Esophagus (tissue), 2 donors: ENCODE measurements at regions not wholly inside any gene's neighbourhood (a gene's known extent, or its start where the extent isn't known, plus 50 kb on each side); places are given as distances from the start of the nearest gene placed in this dataset.
"Not testable (repeated sequence)": the region's sequence is repeated elsewhere in the genome, so short reads cannot be mapped to it uniquely, and the experiment has no call there.

Source experiments
- H3K27ac ChIP-seq, 2 donors: one replicate each; pipeline ENCODE4 v1.5.1; 2013; ENCODE audit warnings: low read depth in 2 of 2, mild to moderate bottlenecking in 2 of 2, inconsistent platforms in 1 of 2, low read length in 1 of 2, moderate library complexity in 1 of 2
- H3K27me3 ChIP-seq, 2 donors: one replicate each; pipeline ENCODE4 v1.6.1; 2013; ENCODE audit warnings: low read length in 2 of 2, control low read depth in 1 of 2, mild to moderate bottlenecking in 1 of 2; ENCODE audit not compliant: insufficient read depth in 2 of 2, control insufficient read depth in 1 of 2
- H3K36me3 ChIP-seq, 2 donors: one replicate each; pipeline ENCODE4 v1.6.1; 2013; ENCODE audit warnings: low read length in 1 of 2; ENCODE audit not compliant: control insufficient read depth in 2 of 2, insufficient read depth in 2 of 2
- H3K4me1 ChIP-seq, 2 donors: one replicate each; pipeline ENCODE4 v1.6.1; 2013; ENCODE audit warnings: low read length in 1 of 2; ENCODE audit not compliant: control insufficient read depth in 2 of 2, insufficient read depth in 2 of 2
- H3K4me3 ChIP-seq, 2 donors: one replicate each; pipeline ENCODE4 v1.5.1; 2013; ENCODE audit warnings: low read length in 2 of 2, mild to moderate bottlenecking in 2 of 2, low read depth in 1 of 2, moderate library complexity in 1 of 2
- H3K9me3 ChIP-seq, 2 donors: one replicate each; pipeline ENCODE4 v1.6.1; 2013; ENCODE audit warnings: mild to moderate bottlenecking in 2 of 2, low read depth in 1 of 2, low read length in 1 of 2, moderate library complexity in 1 of 2; ENCODE audit not compliant: control insufficient read depth in 2 of 2, insufficient read depth in 1 of 2
- WGBS, 2 donors: extraction: QIAGEN DNeasy Blood & Tissue Kit; methylation state at CpG; one replicate each; pipeline ENCODE4 v1.1.7; 2013; 5-methylcytosine and 5-hydroxymethylcytosine counted together
- donor health status: healthy with polysubstance abuse.
- donor health status: Bipolar disorder and iron deficiency.

DNA sequence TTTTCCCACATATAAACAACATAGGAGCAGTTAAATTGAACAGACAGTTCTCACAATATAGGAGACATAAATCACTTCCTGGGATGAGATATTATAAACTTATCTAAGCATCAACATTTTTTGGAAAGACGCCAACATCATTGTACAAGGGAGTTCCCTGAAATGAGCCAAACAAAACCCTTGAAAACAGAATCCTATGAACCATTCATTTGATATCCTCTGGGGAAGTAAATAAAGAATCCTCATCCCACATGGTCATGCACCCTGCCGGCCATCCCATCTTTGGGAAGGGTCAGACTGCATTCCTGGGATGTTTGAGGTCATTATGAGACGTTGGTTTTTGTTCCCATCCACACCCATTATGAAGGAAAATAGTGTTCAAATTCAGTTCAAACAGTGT is 111.8 kb upstream of the USP25 start:
- Histone ChIP-seq H3K4me1 (no peaks in the 10 kb centered on the region), H3K36me3 (no peaks in the 10 kb centered on the region), H3K27me3 (no peaks in the 10 kb centered on the region), H3K27ac (no peak overlapping the region), H3K4me3 (no peak overlapping the region), H3K9me3 (no peaks in the 10 kb centered on the region)
- 38 to 40% methylated on average over 3 of the region's 3 CpGs for WGBS, 2 donors

DNA sequence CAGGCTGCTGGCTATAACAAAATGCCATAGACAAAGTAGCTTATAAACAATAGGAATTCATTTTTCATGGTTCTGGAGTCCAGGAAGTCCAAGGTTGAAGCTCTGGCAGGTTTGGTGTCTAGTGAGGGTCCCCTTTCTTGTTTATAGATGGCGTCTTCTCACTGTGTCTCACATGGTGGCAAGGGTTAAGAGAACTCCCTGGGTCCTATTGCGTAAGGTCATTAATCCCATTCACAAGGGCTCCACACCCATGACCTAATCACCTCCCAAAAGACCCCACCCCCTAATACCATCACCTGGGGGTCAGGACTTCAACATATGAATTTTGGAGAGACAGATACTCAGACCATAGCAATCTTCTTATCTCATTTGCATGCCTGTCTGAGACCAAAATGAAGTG is 108.9 kb upstream of the USP25 start:
- no peaks in the 10 kb centered on the region for H3K27me3 ChIP-seq
- no peaks in the 10 kb centered on the region for H3K4me1 ChIP-seq
- no peaks in the 10 kb centered on the region for H3K9me3 ChIP-seq
- no peaks in the 10 kb centered on the region for H3K36me3 ChIP-seq
- no peak overlapping the region for H3K27ac ChIP-seq
- no peak overlapping the region for H3K4me3 ChIP-seq
- 97 to 100% methylated on average over 2 of the region's 2 CpGs for WGBS, 2 donors

DNA sequence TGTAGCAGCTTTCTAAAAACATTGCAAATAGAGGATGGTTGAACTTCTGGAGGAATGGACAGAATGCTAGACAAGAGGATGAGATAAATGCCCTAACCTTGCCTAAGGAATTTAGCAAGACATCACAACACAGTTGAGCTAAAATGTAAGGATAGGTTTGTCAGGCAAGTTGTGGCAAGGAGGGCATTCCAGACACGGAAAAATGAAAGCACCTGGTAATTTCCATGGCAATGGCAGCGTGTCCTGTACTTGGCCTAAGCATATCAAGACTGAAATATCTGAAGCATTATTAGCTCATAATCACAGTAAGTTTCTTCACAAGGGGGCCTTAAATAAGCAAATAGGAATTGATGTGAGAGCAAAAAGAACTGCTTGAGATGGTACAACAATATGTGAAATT is 105.1 kb upstream of the USP25 start:
- H3K4me1 ChIP-seq: no peaks in the 10 kb centered on the region
- 52 to 63% methylated on average over 2 of the region's 2 CpGs for WGBS, 2 donors

DNA sequence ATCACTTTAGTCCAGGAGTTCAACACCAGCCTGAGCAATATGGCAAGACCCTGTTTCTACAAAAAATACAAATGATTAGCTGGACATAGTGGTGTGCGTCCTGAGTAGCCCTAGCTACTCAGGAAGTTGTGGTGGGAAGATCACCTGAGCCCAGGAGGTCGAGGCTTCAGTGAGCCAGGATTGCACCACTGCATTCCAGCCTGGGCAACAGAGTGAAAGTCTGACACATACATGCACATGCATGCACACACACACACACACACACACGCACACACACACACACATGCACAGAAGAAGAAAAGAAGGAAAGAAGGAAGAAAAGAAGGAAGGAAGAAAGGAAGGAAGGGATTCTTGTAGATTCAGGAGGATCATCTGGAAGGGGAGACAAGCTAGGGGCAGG is 104.4 kb upstream of the USP25 start:
- Histone ChIP-seq H3K9me3 (no peaks in the 10 kb centered on the region), H3K4me3 (no peak overlapping the region), H3K4me1 (no peaks in the 10 kb centered on the region), H3K36me3 (no peaks in the 10 kb centered on the region), H3K27ac (no peak overlapping the region), H3K27me3 (no peaks in the 10 kb centered on the region)
- 62 to 67% methylated on average over 3 of the region's 3 CpGs for WGBS, 2 donors

More for the DNA sequence above, 105.1 kb upstream of the USP25 start:
- H3K36me3 ChIP-seq: no peaks in the 10 kb centered on the region
- no peaks in the 10 kb centered on the region for H3K9me3 ChIP-seq
- no peak overlapping the region for H3K27ac ChIP-seq
- no peaks in the 10 kb centered on the region for H3K27me3 ChIP-seq
- no peak overlapping the region for H3K4me3 ChIP-seq

DNA sequence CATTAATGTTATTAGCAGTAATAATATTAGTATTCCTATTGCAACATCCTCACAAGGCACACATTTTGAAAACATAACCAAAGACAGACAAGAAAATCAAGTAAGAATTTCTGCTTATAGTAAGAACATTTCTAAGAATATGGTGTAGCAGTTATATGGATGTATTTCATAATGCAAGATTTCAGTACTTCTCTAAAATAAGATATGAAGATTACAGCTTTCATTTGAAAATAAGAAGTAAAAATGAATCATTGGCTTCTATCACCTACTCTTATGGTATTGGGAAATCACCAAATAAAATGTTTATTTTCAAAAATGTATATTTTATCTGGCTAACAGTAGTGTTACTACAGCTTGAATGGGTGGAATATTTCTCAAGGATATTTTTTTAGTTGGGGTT is 103.8 kb upstream of the USP25 start:
- Histone ChIP-seq H3K36me3 (no peaks in the 10 kb centered on the region), H3K27ac (no peak overlapping the region), H3K4me1 (no peaks in the 10 kb centered on the region), H3K9me3 (no peaks in the 10 kb centered on the region), H3K4me3 (no peak overlapping the region), H3K27me3 (no peaks in the 10 kb centered on the region)

DNA sequence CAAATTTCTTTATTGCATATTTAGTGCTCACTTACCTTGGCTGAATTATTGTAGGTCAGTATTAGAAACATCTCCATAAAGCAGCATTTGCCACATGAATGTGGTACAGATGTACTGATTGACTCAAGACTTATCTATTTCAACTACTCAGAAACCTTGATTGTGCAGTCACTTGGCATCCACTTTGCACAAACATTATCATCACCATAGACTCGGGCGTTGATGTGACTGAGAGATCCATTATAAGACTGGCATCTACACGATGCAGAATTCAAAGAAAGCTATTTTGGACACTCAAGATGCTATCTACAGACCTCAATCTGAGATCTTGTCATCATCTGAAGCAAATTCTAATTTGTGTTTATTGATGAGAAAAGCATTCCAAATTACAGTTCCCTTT is 102.8 kb upstream of the USP25 start:
- no peaks in the 10 kb centered on the region for H3K27me3 ChIP-seq
- no peak overlapping the region for H3K27ac ChIP-seq
- H3K36me3 ChIP-seq: no peaks in the 10 kb centered on the region
- H3K4me3 ChIP-seq: no peak overlapping the region
- WGBS, 2 donors: 73 to 74% methylated on average over 3 of the region's 3 CpGs
- H3K4me1 ChIP-seq: no peaks in the 10 kb centered on the region
- H3K9me3 ChIP-seq: no peaks in the 10 kb centered on the region

DNA sequence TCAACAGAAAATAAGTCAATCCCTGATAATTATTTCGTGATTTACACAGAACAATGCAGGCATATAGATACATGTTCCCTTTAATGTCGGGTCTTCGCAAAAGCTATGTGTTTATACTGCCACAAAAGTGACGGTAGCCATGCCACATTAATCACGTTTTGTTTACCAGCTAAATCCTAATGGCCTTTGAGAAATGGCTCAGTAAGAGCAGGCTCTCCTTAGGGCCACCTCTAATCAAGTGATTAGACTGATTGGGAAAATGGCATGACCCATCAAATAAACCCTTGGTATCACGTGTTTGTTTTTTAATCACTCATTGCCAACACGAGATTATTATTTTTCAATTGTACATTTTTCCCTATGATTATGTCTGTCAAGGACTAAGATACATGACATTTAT is 102.0 kb upstream of the USP25 start:
- no peak overlapping the region for H3K4me3 ChIP-seq
- no peak overlapping the region for H3K27ac ChIP-seq
- H3K4me1 ChIP-seq: no peaks in the 10 kb centered on the region
- no peaks in the 10 kb centered on the region for H3K36me3 ChIP-seq
- 38% methylated on average over 7 of the region's 7 CpGs for WGBS, 2 donors
- no peaks in the 10 kb centered on the region for H3K27me3 ChIP-seq
- no peaks in the 10 kb centered on the region for H3K9me3 ChIP-seq

DNA sequence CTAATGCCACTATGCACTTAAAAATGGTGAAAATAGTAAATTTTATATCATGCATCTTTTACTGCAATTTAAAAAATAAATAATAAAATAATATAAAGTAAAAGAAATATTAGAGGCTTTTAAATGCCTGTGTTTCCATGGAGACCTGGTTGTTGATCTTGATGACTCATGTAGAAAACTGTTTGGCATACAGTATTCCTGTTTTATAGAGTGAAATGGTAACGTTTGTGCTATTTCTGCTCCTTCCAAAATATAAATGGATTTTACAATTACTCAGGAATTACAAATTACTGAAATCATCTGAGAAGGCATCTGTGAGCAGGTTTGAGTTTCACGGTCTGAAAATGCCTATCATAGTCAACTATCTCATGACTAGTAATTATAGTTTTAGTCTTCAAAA is 98.4 kb upstream of the USP25 start:
- H3K36me3 ChIP-seq: no peaks in the 10 kb centered on the region
- 11 to 19% methylated on average over 2 of the region's 2 CpGs for WGBS, 2 donors
- no peaks in the 10 kb centered on the region for H3K9me3 ChIP-seq
- no peak overlapping the region for H3K27ac ChIP-seq
- H3K4me1 ChIP-seq: no peaks in the 10 kb centered on the region
- no peak overlapping the region for H3K4me3 ChIP-seq
- H3K27me3 ChIP-seq: no peaks in the 10 kb centered on the region

DNA sequence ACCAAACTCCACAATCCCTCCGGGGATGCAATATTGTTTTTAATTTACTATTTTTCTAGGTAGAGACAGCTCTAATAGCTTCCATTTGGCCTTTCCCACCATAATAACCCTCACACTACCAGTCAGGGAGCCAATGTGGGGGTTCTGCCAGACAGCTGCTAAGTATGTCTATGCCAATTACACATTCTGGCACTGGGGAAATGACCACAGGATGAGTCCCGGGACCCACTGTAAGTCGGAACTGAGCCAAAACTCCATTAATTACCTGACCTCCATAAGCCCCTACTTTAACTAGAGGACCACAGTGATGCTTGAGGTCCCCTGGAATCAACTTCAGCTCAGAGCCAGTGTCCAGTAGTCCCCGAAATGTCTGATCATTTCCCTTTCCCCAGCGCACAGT is 95.2 kb upstream of the USP25 start:
- not testable (repeated sequence) for H3K36me3 ChIP-seq, H3K27me3 ChIP-seq, H3K27ac ChIP-seq, H3K9me3 ChIP-seq, H3K4me3 ChIP-seq, H3K4me1 ChIP-seq
- 74% methylated on average over 5 of the region's 5 CpGs for WGBS, 2 donors

DNA sequence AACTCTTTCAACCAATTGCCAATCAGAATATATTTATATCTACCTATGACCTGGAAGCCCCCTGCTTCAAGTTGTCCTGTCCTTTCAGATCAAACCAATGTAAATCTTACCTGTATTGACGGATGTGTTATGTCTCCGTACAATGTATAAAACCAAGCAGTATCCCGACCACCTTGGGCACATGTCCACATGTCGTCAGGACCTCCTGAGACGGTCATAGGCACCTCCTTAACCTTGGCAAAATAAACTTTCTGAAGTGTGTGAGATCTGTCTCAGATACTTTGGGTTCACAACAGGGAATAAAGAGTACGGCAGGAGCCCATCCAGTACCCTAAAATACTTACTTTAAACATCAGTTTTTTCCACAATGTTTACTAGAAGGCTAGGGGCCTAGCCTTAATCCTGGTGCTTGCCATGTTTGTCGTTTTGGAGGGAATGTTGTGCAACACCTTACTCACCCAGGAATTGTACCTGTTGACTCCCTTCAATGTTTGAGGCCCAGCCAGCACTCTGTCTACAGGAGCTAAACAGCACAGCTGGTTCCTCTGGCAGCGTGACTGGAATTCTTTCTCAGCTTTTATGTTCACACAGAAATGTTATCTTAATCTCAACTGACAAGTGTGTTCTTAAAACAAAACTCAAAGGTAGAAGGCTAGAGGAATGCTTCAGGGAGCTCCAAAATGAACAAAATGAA is 90.8 kb upstream of the USP25 start:
- Histone ChIP-seq H3K27me3 (no peaks in the 10 kb centered on the region), H3K9me3 (no peaks in the 10 kb centered on the region), H3K27ac (no peak overlapping the region), H3K4me3 (no peak overlapping the region), H3K36me3 (no peaks in the 10 kb centered on the region), H3K4me1 (no peaks in the 10 kb centered on the region)
- 63 to 65% methylated on average over 8 of the region's 8 CpGs for WGBS, 2 donors
